ENCODE measurements at regions not wholly inside any gene's neighbourhood (a gene's known extent, or its start where the extent isn't known, plus 50 kb on each side); places are given as distances from the start of the nearest gene placed in this dataset.

GRCh38 chr3:96410006-96410730 is 404.2 kb upstream of the EPHA6 start:
- no peak overlapping the region for H2AFZ ChIP-seq (ENCODE audit: low read length)
- H4K20me1 ChIP-seq (ENCODE audit: insufficient read depth, low read length) = no peaks in the 10 kb centered on the region
- no peaks in the 10 kb centered on the region for H3K27me3 ChIP-seq (ENCODE audit: insufficient read depth, low read length)
- no peaks in the 10 kb centered on the region for H3K9me3 ChIP-seq (ENCODE audit: low read depth, low read length)
- no peak overlapping the region for H3K27ac ChIP-seq (ENCODE audit: low read depth, low read length)
- H3K4me2 ChIP-seq (ENCODE audit: insufficient read depth, low read length) = no peak overlapping the region
- no peak overlapping the region for H3K4me3 ChIP-seq (ENCODE audit: insufficient read depth, low read length)
- no peaks in the 10 kb centered on the region for H3K36me3 ChIP-seq (ENCODE audit: insufficient read depth, low read length)
- H3K79me2 ChIP-seq (ENCODE audit: insufficient read depth, low read length) = no peaks in the 10 kb centered on the region
- no peaks in the 10 kb centered on the region for H3K4me1 ChIP-seq (ENCODE audit: insufficient read depth, low read length)
- no peak for DNase-seq (ENCODE audit: insufficient read length, low spot score, missing footprints)
- TF ChIP-seq, protein P1, sequence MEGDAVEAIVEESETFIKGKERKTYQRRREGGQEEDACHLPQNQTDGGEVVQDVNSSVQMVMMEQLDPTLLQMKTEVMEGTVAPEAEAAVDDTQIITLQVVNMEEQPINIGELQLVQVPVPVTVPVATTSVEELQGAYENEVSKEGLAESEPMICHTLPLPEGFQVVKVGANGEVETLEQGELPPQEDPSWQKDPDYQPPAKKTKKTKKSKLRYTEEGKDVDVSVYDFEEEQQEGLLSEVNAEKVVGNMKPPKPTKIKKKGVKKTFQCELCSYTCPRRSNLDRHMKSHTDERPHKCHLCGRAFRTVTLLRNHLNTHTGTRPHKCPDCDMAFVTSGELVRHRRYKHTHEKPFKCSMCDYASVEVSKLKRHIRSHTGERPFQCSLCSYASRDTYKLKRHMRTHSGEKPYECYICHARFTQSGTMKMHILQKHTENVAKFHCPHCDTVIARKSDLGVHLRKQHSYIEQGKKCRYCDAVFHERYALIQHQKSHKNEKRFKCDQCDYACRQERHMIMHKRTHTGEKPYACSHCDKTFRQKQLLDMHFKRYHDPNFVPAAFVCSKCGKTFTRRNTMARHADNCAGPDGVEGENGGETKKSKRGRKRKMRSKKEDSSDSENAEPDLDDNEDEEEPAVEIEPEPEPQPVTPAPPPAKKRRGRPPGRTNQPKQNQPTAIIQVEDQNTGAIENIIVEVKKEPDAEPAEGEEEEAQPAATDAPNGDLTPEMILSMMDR (IDR thresholded peaks at IDR 0.05; ENCODE audit: extremely low read depth, low read depth, low read length) = no peak

- no peak overlapping the region for H3K4me3 ChIP-seq (ENCODE audit: insufficient read depth, low read length)
Measured at GRCh38 chr3:96416549-96417255, 397.7 kb upstream of the EPHA6 start.

GRCh38 chr3:96428097-96428496 is 386.3 kb upstream of the EPHA6 start:
- Histone ChIP-seq H3K79me2 (ENCODE audit: insufficient read depth, low read length) (no peaks in the 10 kb centered on the region), H3K4me2 (ENCODE audit: insufficient read depth, low read length) (no peak overlapping the region), H3K4me3 (ENCODE audit: insufficient read depth, low read length) (no peak overlapping the region), H3K9me3 (ENCODE audit: low read depth, low read length) (peaks cover 8% of the 10 kb centered on the region), H3K36me3 (ENCODE audit: insufficient read depth, low read length) (no peaks in the 10 kb centered on the region), H4K20me1 (ENCODE audit: insufficient read depth, low read length) (no peaks in the 10 kb centered on the region), H3K4me1 (ENCODE audit: insufficient read depth, low read length) (no peaks in the 10 kb centered on the region), H3K27me3 (ENCODE audit: insufficient read depth, low read length) (no peaks in the 10 kb centered on the region), H2AFZ (ENCODE audit: low read length) (no peak overlapping the region), H3K27ac (ENCODE audit: low read depth, low read length) (no peak overlapping the region)
- DNase-seq (ENCODE audit: insufficient read length, low spot score, missing footprints) = peak; percentile 27
- TF ChIP-seq, protein P1 (IDR thresholded peaks at IDR 0.05; ENCODE audit: extremely low read depth, low read depth, low read length) = no peak

More at GRCh38 chr3:96416549-96417255, 397.7 kb upstream of the EPHA6 start:
- H2AFZ ChIP-seq (ENCODE audit: low read length) = no peak overlapping the region
- H4K20me1 ChIP-seq (ENCODE audit: insufficient read depth, low read length) = no peaks in the 10 kb centered on the region
- H3K27ac ChIP-seq (ENCODE audit: low read depth, low read length) = no peak overlapping the region
- H3K4me2 ChIP-seq (ENCODE audit: insufficient read depth, low read length) = no peak overlapping the region
- no peaks in the 10 kb centered on the region for H3K79me2 ChIP-seq (ENCODE audit: insufficient read depth, low read length)
- H3K4me1 ChIP-seq (ENCODE audit: insufficient read depth, low read length) = no peaks in the 10 kb centered on the region
- TF ChIP-seq, protein P1 (IDR thresholded peaks at IDR 0.05; ENCODE audit: extremely low read depth, low read depth, low read length) = no peak
- no peaks in the 10 kb centered on the region for H3K27me3 ChIP-seq (ENCODE audit: insufficient read depth, low read length)
- H3K9me3 ChIP-seq (ENCODE audit: low read depth, low read length) = peaks cover 5% of the 10 kb centered on the region
- no peaks in the 10 kb centered on the region for H3K36me3 ChIP-seq (ENCODE audit: insufficient read depth, low read length)
- no peak for DNase-seq (ENCODE audit: insufficient read length, low spot score, missing footprints)

DNA sequence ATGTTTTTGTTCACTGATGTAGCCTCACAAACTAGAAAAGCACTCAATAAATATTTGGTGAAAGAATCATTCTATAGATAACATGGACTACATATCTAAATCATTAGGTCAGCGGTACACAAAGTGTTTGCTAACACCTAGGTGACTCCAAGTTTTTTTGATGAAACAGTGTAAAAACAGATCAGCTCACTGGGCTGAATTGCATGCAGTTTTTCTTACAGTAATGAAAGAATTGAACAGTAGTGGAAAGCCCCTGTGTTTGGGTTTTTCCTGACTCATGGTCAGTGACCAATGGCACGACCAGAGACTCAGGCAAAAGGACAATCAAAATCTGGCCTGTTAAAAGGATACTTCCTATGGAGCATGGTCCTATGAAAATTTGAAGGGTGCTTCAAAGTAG is 384.3 kb upstream of the EPHA6 start:
- no peak overlapping the region for H3K4me3 ChIP-seq (ENCODE audit: insufficient read depth, low read length)

More for the DNA sequence above, 384.3 kb upstream of the EPHA6 start:
- Histone ChIP-seq H3K36me3 (ENCODE audit: insufficient read depth, low read length) (no peaks in the 10 kb centered on the region), H4K20me1 (ENCODE audit: insufficient read depth, low read length) (no peaks in the 10 kb centered on the region), H3K9me3 (ENCODE audit: low read depth, low read length) (peaks cover 8% of the 10 kb centered on the region), H3K79me2 (ENCODE audit: insufficient read depth, low read length) (no peaks in the 10 kb centered on the region), H3K27ac (ENCODE audit: low read depth, low read length) (no peak overlapping the region), H3K4me2 (ENCODE audit: insufficient read depth, low read length) (no peak overlapping the region), H3K27me3 (ENCODE audit: insufficient read depth, low read length) (no peaks in the 10 kb centered on the region), H2AFZ (ENCODE audit: low read length) (no peak overlapping the region), H3K4me1 (ENCODE audit: insufficient read depth, low read length) (no peaks in the 10 kb centered on the region)
- TF ChIP-seq, protein P1 (IDR thresholded peaks at IDR 0.05; ENCODE audit: extremely low read depth, low read depth, low read length) = no peak
- DNase-seq (ENCODE audit: insufficient read length, low spot score, missing footprints) = no peak

All from osteoblast (primary cell).